ENCODE measurements at regions not wholly inside any gene's neighbourhood (a gene's known extent, or its start where the extent isn't known, plus 50 kb on each side); places are given as distances from the start of the nearest gene placed in this dataset.

GRCh38 chrX:52261463-52262194 is 76.9 kb downstream of the MAGED4 start (continued):
- TF ChIP-seq ZBTB33 (IDR thresholded peaks at IDR 0.05) (no peak), PBX3 (IDR thresholded peaks at IDR 0.05; ENCODE audit: insufficient replicate concordance, low read depth, low read length) (peak; percentile 93), ZNF622 (IDR thresholded peaks at IDR 0.05) (no peak), E2F4 (IDR thresholded peaks at IDR 0.05; ENCODE audit: low read depth, low read length) (no peak), IRF5 (IDR thresholded peaks at IDR 0.05; ENCODE audit: borderline replicate concordance) (no peak), FOS (IDR thresholded peaks at IDR 0.05; ENCODE audit: borderline replicate concordance, extremely low read depth, insufficient read length) (no peak), SUPT20H (IDR thresholded peaks at IDR 0.05; ENCODE audit: borderline replicate concordance, control insufficient read depth, low read depth, low read length) (no peak), PAX5 (IDR thresholded peaks at IDR 0.05; ENCODE audit: borderline replicate concordance, low read depth, low read length) (0 out of 2 replicates have a peak, but pooled peaks have one; percentile 6), ZBTB40 (IDR thresholded peaks at IDR 0.05; ENCODE audit: borderline replicate concordance) (peak; percentile 91), BRCA1 (IDR thresholded peaks at IDR 0.05; ENCODE audit: low read depth, low read length) (no peak), HCFC1 (IDR thresholded peaks at IDR 0.05; ENCODE audit: low read length) (peak; percentile 39; the same call in 1 of the 2 replicates), YY1 (IDR thresholded peaks at IDR 0.05; ENCODE audit: low read depth, low read length) (peak; percentile 77; the same call in 1 of the 2 replicates), KLF5 (IDR thresholded peaks at IDR 0.05; ENCODE audit: partially characterized antibody) (peak; percentile 41), NRF1 (conservative IDR thresholded peaks at IDR 0.05; ENCODE audit: low read depth, low read length) (peak; percentile 60), NFYB (IDR thresholded peaks at IDR 0.05; ENCODE audit: insufficient read depth, low read depth, low read length) (no peak), CBX3 (IDR thresholded peaks at IDR 0.05; ENCODE audit: borderline replicate concordance, low read depth) (no peak), SMAD5 (IDR thresholded peaks at IDR 0.05; ENCODE audit: low read depth) (no peak), MEF2B (IDR thresholded peaks at IDR 0.05; ENCODE audit: partially characterized antibody, poor library complexity, severe bottlenecking) (peak; percentile 57), BCL11A (IDR thresholded peaks at IDR 0.05; ENCODE audit: low read depth, low read length) (no peak), ZNF24 (IDR thresholded peaks at IDR 0.05) (0 out of 2 replicates have a peak, but pooled peaks have one; percentile 25)

Data from GM12878 (cell line).